ENCODE measurements at regions not wholly inside any gene's neighbourhood (a gene's known extent, or its start where the extent isn't known, plus 50 kb on each side); places are given as distances from the start of the nearest gene placed in this dataset.

DNA sequence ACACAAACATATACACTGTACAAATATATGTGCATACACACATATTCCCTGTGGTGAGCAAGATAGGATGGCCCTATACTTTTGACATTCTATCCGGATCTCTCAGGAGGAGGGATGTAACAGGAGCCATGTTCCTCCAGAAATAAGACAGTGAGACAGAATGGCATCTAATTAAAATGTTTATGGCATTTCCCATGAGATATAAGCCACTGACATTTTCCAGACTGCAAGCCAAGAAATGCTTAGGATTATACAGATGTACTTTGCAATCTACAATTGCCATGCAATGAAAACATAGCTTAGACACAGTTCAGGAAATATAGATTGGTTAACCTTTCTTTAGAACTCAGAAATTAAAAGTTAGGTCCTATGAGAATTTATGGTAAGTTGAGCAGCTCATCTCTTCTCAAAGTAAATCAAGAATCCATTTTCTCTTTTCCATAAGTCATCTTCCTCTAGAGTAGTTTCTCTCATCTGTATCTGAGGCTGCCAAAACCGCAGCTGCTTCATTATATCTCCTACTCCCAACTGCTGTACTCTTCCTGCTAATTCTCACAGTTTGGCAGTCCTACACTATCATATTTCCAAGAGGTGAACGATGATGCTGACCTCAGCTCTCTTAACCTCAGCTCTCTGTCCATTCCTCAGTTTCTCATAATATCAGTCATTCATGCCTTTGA lies 1719.1 kb downstream of the MAT2B start:
- Mint-ChIP-seq H3K4me3 (ENCODE audit: unreplicated experiment) (no peak overlapping the region), H3K9me3 (ENCODE audit: low read depth) (no peaks in the 10 kb centered on the region), H3K36me3 (ENCODE audit: low read depth) (no peaks in the 10 kb centered on the region), H3K27ac (ENCODE audit: unreplicated experiment) (no peak overlapping the region), H3K27me3 (ENCODE audit: low read depth) (peaks cover 2% of the 10 kb centered on the region), H3K4me1 (ENCODE audit: low read depth) (no peaks in the 10 kb centered on the region)
- TF ChIP-seq, protein P1, sequence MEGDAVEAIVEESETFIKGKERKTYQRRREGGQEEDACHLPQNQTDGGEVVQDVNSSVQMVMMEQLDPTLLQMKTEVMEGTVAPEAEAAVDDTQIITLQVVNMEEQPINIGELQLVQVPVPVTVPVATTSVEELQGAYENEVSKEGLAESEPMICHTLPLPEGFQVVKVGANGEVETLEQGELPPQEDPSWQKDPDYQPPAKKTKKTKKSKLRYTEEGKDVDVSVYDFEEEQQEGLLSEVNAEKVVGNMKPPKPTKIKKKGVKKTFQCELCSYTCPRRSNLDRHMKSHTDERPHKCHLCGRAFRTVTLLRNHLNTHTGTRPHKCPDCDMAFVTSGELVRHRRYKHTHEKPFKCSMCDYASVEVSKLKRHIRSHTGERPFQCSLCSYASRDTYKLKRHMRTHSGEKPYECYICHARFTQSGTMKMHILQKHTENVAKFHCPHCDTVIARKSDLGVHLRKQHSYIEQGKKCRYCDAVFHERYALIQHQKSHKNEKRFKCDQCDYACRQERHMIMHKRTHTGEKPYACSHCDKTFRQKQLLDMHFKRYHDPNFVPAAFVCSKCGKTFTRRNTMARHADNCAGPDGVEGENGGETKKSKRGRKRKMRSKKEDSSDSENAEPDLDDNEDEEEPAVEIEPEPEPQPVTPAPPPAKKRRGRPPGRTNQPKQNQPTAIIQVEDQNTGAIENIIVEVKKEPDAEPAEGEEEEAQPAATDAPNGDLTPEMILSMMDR (IDR thresholded peaks at IDR 0.05) = no peak
- DNase-seq (ENCODE audit: low spot score) = no peak

DNA sequence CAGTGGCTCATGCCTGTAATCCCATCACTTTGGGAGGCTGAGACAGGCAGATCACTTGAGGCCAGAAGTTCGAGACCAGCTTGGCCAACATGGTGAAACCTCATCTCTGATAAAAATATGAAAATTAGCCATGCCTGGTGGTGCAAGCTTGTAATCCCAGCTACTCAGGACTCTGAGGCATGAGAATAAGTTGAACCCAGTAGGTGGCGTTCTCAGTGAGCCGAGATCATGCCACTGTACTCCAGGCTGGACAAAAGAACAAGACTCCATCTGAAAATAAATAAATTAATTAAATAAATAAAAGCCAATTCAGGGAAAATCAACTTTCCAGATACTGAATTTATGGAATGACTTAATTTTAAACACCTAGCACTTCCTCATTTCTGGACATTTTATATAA lies 1722.1 kb downstream of the MAT2B start:
- TF ChIP-seq, protein P1 (IDR thresholded peaks at IDR 0.05) = no peak
- H3K4me3 Mint-ChIP-seq (ENCODE audit: unreplicated experiment) = no peak overlapping the region
- H3K9me3 Mint-ChIP-seq (ENCODE audit: low read depth) = no peaks in the 10 kb centered on the region
- no peaks in the 10 kb centered on the region for H3K36me3 Mint-ChIP-seq (ENCODE audit: low read depth)
- no peak for DNase-seq (ENCODE audit: low spot score)
- no peaks in the 10 kb centered on the region for H3K27me3 Mint-ChIP-seq (ENCODE audit: low read depth)
- H3K4me1 Mint-ChIP-seq (ENCODE audit: low read depth) = no peaks in the 10 kb centered on the region
- H3K27ac Mint-ChIP-seq (ENCODE audit: unreplicated experiment) = no peak overlapping the region

DNA sequence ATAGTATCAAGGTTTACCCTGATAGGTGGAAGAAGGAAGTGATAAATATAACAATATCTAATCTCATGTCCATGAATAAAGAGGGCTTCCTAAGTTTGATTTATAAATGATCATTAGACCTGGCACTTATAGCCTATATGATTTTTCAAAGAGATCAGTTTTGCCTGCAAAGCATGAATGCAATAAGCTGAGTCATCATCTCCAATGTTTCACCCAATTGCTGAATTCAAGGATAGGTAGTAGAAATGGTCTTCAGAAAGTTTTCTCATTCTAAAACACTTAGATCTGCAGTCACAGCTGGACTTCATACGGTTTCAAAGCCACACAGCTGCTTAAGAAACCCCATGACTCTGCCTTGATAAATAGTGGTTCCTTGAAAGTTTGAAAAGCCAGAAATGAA lies 1722.8 kb downstream of the MAT2B start:
- TF ChIP-seq, protein P1 (IDR thresholded peaks at IDR 0.05) = no peak
- Mint-ChIP-seq H3K36me3 (ENCODE audit: low read depth) (no peaks in the 10 kb centered on the region), H3K4me1 (ENCODE audit: low read depth) (no peaks in the 10 kb centered on the region), H3K4me3 (ENCODE audit: unreplicated experiment) (no peak overlapping the region), H3K27ac (ENCODE audit: unreplicated experiment) (no peak overlapping the region), H3K27me3 (ENCODE audit: low read depth) (no peaks in the 10 kb centered on the region), H3K9me3 (ENCODE audit: low read depth) (no peaks in the 10 kb centered on the region)
- DNase-seq (ENCODE audit: low spot score) = no peak

DNA sequence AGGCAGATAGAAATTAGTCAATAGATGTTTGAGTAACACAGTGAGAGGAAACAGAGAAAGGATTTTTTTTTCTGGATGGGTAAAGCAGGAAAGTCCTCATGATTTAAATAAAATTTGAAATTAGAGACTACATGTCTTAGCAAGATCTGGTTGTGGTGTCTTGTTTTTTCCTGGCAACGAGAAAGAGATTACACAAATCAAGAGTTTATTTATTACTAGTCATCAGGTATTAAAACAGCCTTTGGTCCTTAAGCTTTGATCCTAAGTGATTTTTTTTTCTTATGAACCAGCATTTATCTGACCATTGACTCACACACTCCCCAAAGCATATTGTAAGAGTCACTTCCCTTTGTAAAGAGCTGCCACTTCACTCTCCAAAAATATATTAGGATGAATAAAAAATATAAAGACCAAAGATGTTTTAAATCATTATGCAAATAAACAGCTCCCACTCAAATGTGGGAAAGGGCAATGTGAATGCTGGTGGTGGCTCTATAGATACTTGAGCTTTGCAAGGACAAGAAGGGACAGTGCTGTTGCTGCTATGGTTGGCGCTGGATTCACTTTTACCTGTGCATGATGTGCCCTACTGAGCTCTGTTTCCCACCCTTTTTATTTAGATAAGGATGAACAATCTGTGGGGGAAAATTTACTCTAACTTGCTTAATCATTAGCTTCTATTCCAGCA lies 1726.5 kb downstream of the MAT2B start:
- Mint-ChIP-seq H3K4me3 (ENCODE audit: unreplicated experiment) (no peak overlapping the region), H3K4me1 (ENCODE audit: low read depth) (no peaks in the 10 kb centered on the region), H3K27me3 (ENCODE audit: low read depth) (no peaks in the 10 kb centered on the region), H3K36me3 (ENCODE audit: low read depth) (no peaks in the 10 kb centered on the region), H3K27ac (ENCODE audit: unreplicated experiment) (no peak overlapping the region), H3K9me3 (ENCODE audit: low read depth) (peaks cover 3% of the 10 kb centered on the region)
- TF ChIP-seq, protein P1 (IDR thresholded peaks at IDR 0.05) = no peak
- DNase-seq (ENCODE audit: low spot score) = no peak

DNA sequence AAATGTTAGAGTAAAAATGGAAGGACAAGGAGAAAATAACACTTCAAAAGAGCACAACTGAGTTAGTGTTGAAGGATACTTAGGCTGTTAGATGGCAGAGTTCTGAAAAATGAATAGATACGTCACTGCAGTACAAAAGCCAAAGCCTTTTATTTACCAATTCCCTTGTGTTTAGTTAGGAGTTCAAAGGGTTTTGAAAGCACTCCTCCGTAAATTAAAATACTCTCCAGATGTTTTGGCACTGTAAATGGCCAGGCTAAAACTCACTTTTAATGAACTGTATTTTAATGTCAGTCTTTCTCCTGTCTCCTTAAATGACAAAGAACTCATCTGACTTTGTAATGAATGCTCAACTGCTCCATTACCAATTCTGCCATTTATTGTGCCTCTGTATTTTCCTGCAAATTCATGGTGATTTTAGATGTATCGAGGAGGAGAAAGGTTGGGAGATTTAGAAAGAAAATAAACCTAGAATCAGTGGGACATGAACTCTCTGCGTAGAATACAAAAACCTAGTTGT lies 1727.2 kb downstream of the MAT2B start:
- no peaks in the 10 kb centered on the region for H3K4me1 Mint-ChIP-seq (ENCODE audit: low read depth)

More for the DNA sequence above, 1727.2 kb downstream of the MAT2B start:
- no peak for DNase-seq (ENCODE audit: low spot score)
- H3K27ac Mint-ChIP-seq (ENCODE audit: unreplicated experiment) = no peak overlapping the region
- TF ChIP-seq, protein P1 (IDR thresholded peaks at IDR 0.05) = no peak
- H3K4me3 Mint-ChIP-seq (ENCODE audit: unreplicated experiment) = no peak overlapping the region
- H3K9me3 Mint-ChIP-seq (ENCODE audit: low read depth) = peaks cover 3% of the 10 kb centered on the region
- H3K36me3 Mint-ChIP-seq (ENCODE audit: low read depth) = no peaks in the 10 kb centered on the region
- H3K27me3 Mint-ChIP-seq (ENCODE audit: low read depth) = no peaks in the 10 kb centered on the region
